ENCODE measurements at regions not wholly inside any gene's neighbourhood (a gene's known extent, or its start where the extent isn't known, plus 50 kb on each side); places are given as distances from the start of the nearest gene placed in this dataset.

DNA sequence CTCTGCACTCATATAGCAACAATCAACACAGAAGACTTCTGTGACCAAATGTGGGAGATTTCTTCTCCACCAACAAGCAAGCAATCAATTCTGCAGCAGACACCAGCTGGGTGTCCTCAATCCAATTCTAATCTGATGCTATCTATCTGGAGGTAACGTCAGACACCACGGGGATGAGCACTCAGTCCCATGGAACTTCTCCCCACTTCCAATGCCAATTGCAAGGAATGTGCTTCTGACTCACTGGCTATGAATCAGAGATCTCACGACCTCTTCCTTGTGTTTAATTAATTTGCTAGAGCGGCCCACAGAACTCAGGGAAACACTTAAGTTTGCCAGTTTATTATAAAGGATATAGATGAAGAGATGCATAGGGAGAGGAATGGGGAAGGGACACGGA lies 103.5 kb upstream of the SIRPG start:
- TF ChIP-seq, protein P1, sequence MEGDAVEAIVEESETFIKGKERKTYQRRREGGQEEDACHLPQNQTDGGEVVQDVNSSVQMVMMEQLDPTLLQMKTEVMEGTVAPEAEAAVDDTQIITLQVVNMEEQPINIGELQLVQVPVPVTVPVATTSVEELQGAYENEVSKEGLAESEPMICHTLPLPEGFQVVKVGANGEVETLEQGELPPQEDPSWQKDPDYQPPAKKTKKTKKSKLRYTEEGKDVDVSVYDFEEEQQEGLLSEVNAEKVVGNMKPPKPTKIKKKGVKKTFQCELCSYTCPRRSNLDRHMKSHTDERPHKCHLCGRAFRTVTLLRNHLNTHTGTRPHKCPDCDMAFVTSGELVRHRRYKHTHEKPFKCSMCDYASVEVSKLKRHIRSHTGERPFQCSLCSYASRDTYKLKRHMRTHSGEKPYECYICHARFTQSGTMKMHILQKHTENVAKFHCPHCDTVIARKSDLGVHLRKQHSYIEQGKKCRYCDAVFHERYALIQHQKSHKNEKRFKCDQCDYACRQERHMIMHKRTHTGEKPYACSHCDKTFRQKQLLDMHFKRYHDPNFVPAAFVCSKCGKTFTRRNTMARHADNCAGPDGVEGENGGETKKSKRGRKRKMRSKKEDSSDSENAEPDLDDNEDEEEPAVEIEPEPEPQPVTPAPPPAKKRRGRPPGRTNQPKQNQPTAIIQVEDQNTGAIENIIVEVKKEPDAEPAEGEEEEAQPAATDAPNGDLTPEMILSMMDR (IDR thresholded peaks at IDR 0.05 in 4 of 5, conservative IDR thresholded peaks at IDR 0.05 in 1 of 5), result no peak
- no peak for TF ChIP-seq POLR2A (IDR thresholded peaks at IDR 0.05)

Data from gastrocnemius medialis (tissue), 4 donors.